Naive thymus-derived CD4-positive, alpha-beta T cell (primary cell): ENCODE measurements at regions not wholly inside any gene's neighbourhood (a gene's known extent, or its start where the extent isn't known, plus 50 kb on each side); places are given as distances from the start of the nearest gene placed in this dataset.

ENCODE experiments used
- ATAC-seq: fragments of 150-1000 bp; cut with Tn5 transposase; 2 replicates; pipeline ENCODE4 v1.10.0; 2021; ENCODE audit warnings: mild to moderate bottlenecking, moderate library complexity
- CTCF ChIA-PET: fragments of 350-600 bp; sonication (Branson Sonifier 250); formaldehyde crosslinking; loops from one replicate; lab custom pipeline; 2021; ENCODE audit warnings: antibody characterized with exemption; lab: Charles Lee
- POLR2A ChIA-PET: fragments of 350-600 bp; sonication (Branson Sonifier 250); formaldehyde crosslinking; loops from one replicate; lab custom pipeline; 2021; ENCODE audit warnings: antibody characterized with exemption, inconsistent platforms; lab: Charles Lee
- DNase-seq, 9 donors: peaks; one replicate each; pipeline versions ENCODE4 v3.0.0 to v3.0.0-alpha.2; 2020 to 2022; ENCODE audit warnings: mixed read lengths in 1 of 9
- H3K27ac ChIP-seq: one replicate; pipeline ENCODE4 v1.7.0; 2013; ENCODE audit warnings: mild to moderate bottlenecking, low read depth, low read length, moderate library complexity
- H3K27me3 ChIP-seq, 2 donors: one replicate each; pipeline ENCODE4 v1.7.0; 2013; ENCODE audit warnings: low read length in 2 of 2, mild to moderate bottlenecking in 2 of 2, moderate library complexity in 2 of 2; ENCODE audit not compliant: control insufficient read depth in 2 of 2, insufficient read depth in 2 of 2
- H3K36me3 ChIP-seq, 3 experiments: 1 replicate in 2 of 3; 2 replicates in 1 of 3; pipeline ENCODE4 v1.7.0; 2013; ENCODE audit warnings: low read length in 3 of 3, mild to moderate bottlenecking in 3 of 3, moderate library complexity in 1 of 3; ENCODE audit not compliant: insufficient read depth in 3 of 3, control insufficient read depth in 2 of 3
- H3K4me1 ChIP-seq, 2 donors: one replicate each; pipeline ENCODE4 v1.7.0; 2013; ENCODE audit warnings: low read length in 2 of 2, mild to moderate bottlenecking in 2 of 2, moderate library complexity in 1 of 2; ENCODE audit not compliant: control insufficient read depth in 2 of 2, insufficient read depth in 2 of 2
- H3K4me3 ChIP-seq: 2 replicates; pipeline ENCODE4 v1.7.0; 2013; ENCODE audit warnings: mild to moderate bottlenecking, low read length
- H3K9me3 ChIP-seq, 3 experiments: 1 replicate in 2 of 3; 2 replicates in 1 of 3; pipeline ENCODE4 v1.7.0; 2013; ENCODE audit warnings: low read length in 3 of 3; ENCODE audit not compliant: control insufficient read depth in 2 of 3
- H3K27ac Mint-ChIP-seq, 9 donors: one replicate each; pipeline ENCODE4 v1.8.0; 2020 to 2022; ENCODE audit warnings: mixed read lengths in 9 of 9, mild to moderate bottlenecking in 8 of 9, moderate library complexity in 5 of 9, inconsistent platforms in 2 of 9
- H3K27me3 Mint-ChIP-seq, 5 donors: one replicate each; pipeline ENCODE4 v1.8.0; 2021 to 2022; ENCODE audit warnings: mixed read lengths in 5 of 5, mild to moderate bottlenecking in 1 of 5
- H3K36me3 Mint-ChIP-seq, 5 donors: one replicate each; pipeline ENCODE4 v1.8.0; 2020 to 2022; ENCODE audit warnings: mixed read lengths in 5 of 5, mild to moderate bottlenecking in 3 of 5, inconsistent platforms in 1 of 5
- H3K4me1 Mint-ChIP-seq, 7 donors: one replicate each; pipeline ENCODE4 v1.8.0; 2020 to 2022; ENCODE audit warnings: mixed read lengths in 7 of 7, mild to moderate bottlenecking in 3 of 7, inconsistent platforms in 1 of 7
- H3K4me3 Mint-ChIP-seq, 10 donors: one replicate each; pipeline ENCODE4 v1.8.0; 2020 to 2022; ENCODE audit warnings: mild to moderate bottlenecking in 10 of 10, mixed read lengths in 10 of 10, moderate library complexity in 6 of 10, inconsistent platforms in 2 of 10
- H3K9me3 Mint-ChIP-seq, 11 donors: one replicate each; pipeline ENCODE4 v1.8.0; 2020 to 2022; ENCODE audit warnings: mixed read lengths in 11 of 11, mild to moderate bottlenecking in 4 of 11, inconsistent platforms in 1 of 11, moderate library complexity in 1 of 11
- intact Hi-C, 2 donors: fragments of 100-400 bp; cut with micrococcal nuclease; formaldehyde crosslinking; loops; one replicate each; pipeline ENCODE4 v1.15.1; 2023

DNA sequence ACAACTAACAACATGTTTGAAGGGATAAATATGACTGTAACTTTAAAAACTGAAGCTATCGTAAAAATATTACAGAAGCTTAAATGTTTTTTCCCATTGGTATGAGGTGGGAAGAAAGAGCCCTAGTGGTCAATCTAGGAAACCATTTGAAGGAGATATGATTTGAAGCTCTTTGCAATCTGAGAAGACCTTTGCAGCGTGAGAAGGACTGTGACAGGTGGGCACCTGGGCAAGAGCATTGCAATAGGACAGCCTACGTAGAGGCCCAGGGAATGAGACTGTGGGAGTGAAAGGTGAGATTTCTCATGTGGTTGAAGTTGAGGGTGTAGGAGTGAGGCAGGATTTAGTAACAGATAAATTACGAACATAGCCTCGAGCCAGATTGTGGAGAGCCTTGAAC, 108.0 kb upstream of the PDE7B start:
- Mint-ChIP-seq H3K9me3 (peaks cover 0 to 3% (median 0%) of the 10 kb centered on the region in 11 donors), H3K36me3 (peaks cover 0 to 2% (median 0%) of the 10 kb centered on the region in 5 donors), H3K27ac (peak overlapping the region in 1 of 9 donors; percentile 13), H3K27me3 (peaks cover 0 to 4% (median 0%) of the 10 kb centered on the region in 5 donors), H3K4me1 (peaks cover 0 to 5% (median 0%) of the 10 kb centered on the region in 7 donors), H3K4me3 (no peak overlapping the region)
- Histone ChIP-seq H3K9me3 (no peaks in the 10 kb centered on the region), H3K4me3 (no peak overlapping the region), H3K4me1 (no peaks in the 10 kb centered on the region), H3K27ac (no peak overlapping the region), H3K27me3 (no peaks in the 10 kb centered on the region), H3K36me3 (no peaks in the 10 kb centered on the region)
- ATAC-seq = no peak
- DNase-seq = no peak
- POLR2A ChIA-PET = no interaction called here
- CTCF ChIA-PET = interaction anchor here (1.2 to 1.4 kb wide), 2 partner anchors 9 to 166 kb away, joined by 4 read pairs; no protein-coding TSS in a partner anchor
- intact Hi-C loops = no loop called here

GRCh38 chr6:135748189-135748588, 103.3 kb upstream of the PDE7B start:
- intact Hi-C loops = no loop called here
- CTCF ChIA-PET = no interaction called here
- peaks cover 0 to 2% (median 0%) of the 10 kb centered on the region in 5 donors for H3K36me3 Mint-ChIP-seq
- Histone ChIP-seq H3K27me3 (no peaks in the 10 kb centered on the region), H3K9me3 (no peaks in the 10 kb centered on the region), H3K4me3 (no peak overlapping the region), H3K4me1 (no peaks in the 10 kb centered on the region), H3K27ac (no peak overlapping the region), H3K36me3 (no peaks in the 10 kb centered on the region)
- H3K4me3 Mint-ChIP-seq = no peak overlapping the region
- H3K27ac Mint-ChIP-seq = no peak overlapping the region
- POLR2A ChIA-PET = no interaction called here
- no peaks in the 10 kb centered on the region for H3K4me1 Mint-ChIP-seq
- DNase-seq = no peak
- no peak for ATAC-seq
- H3K9me3 Mint-ChIP-seq = peaks cover 0 to 3% (median 0%) of the 10 kb centered on the region in 11 donors
- peaks cover 0 to 10% (median 0%) of the 10 kb centered on the region in 5 donors for H3K27me3 Mint-ChIP-seq

DNA sequence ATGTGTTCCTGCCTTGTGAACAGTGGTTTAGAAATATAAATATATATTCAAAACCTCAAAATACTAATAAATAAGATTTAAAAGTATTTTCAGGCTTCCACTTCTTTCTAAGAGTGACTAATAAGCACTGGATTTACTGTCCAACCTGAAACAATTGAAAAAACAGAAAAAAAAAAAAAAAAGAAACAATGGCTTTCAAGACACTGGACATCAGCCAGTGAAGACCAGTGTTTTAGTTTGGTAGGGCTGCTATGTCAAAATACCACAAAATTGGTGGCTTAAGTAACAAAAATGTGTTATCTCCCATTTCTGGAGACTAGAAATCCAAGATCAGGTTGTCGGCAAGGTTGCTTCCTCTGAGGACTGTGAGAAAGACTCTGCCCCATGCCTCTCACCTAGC, 101.4 kb upstream of the PDE7B start:
- CTCF ChIA-PET = no interaction called here
- Histone ChIP-seq H3K9me3 (no peaks in the 10 kb centered on the region), H3K27me3 (no peaks in the 10 kb centered on the region), H3K27ac (no peak overlapping the region), H3K4me1 (no peaks in the 10 kb centered on the region), H3K4me3 (no peak overlapping the region), H3K36me3 (no peaks in the 10 kb centered on the region)
- Mint-ChIP-seq H3K27me3 (peaks cover 0 to 12% (median 0%) of the 10 kb centered on the region in 5 donors), H3K4me3 (no peak overlapping the region), H3K4me1 (no peaks in the 10 kb centered on the region), H3K36me3 (peaks cover 0 to 2% (median 0%) of the 10 kb centered on the region in 5 donors), H3K27ac (no peak overlapping the region), H3K9me3 (peaks cover 0 to 3% (median 0%) of the 10 kb centered on the region in 11 donors)
- ATAC-seq (no peak), DNase-seq (no peak)
- POLR2A ChIA-PET = interaction anchor here (0.7 kb wide), 1 partner anchor 200 kb away, joined by 4 read pairs; no protein-coding TSS in a partner anchor
- intact Hi-C loops = no loop called here

GRCh38 chr6:135753196-135753595, 98.3 kb upstream of the PDE7B start:
- ATAC-seq (no peak), DNase-seq (no peak)
- no peak overlapping the region for H3K4me3 ChIP-seq
- H3K9me3 ChIP-seq = no peaks in the 10 kb centered on the region
- no peaks in the 10 kb centered on the region for H3K27me3 ChIP-seq
- Mint-ChIP-seq H3K9me3 (peaks cover 0 to 1% (median 0%) of the 10 kb centered on the region in 11 donors), H3K36me3 (no peaks in the 10 kb centered on the region), H3K27ac (no peak overlapping the region), H3K4me3 (no peak overlapping the region), H3K27me3 (peaks cover 0 to 12% (median 0%) of the 10 kb centered on the region in 5 donors), H3K4me1 (no peaks in the 10 kb centered on the region)
- ChIA-PET CTCF (interaction anchor here (1.7 kb wide), 1 partner anchor 10 kb away, joined by 4 read pairs; no protein-coding TSS in a partner anchor), POLR2A (no interaction called here)
- H3K4me1 ChIP-seq = no peaks in the 10 kb centered on the region
- H3K27ac ChIP-seq = no peak overlapping the region
- no peaks in the 10 kb centered on the region for H3K36me3 ChIP-seq
- intact Hi-C loops = no loop called here

DNA sequence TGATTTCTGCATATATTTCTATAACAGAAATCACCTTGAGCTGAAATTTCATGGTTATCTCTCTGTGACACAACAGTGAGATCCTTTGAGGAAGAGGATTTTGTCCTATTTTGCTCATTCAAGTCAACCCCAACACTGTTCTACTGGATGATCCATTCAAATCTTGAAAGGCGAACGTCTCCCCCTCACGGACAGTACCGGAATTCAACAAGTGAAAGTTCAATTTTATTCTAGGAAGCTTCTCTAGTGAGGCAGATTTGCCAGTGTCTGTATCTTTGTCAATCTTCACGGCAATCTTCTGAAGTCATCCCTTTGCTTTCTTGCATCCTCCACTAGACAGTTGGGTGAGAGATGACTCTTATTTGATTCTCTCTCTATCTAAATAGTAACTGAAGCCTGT, 91.7 kb upstream of the PDE7B start:
- Mint-ChIP-seq H3K4me3 (no peak overlapping the region), H3K9me3 (peaks cover 0 to 13% (median 5%) of the 10 kb centered on the region in 11 donors), H3K36me3 (peaks cover 0 to 12% (median 0%) of the 10 kb centered on the region in 5 donors), H3K27ac (no peak overlapping the region), H3K4me1 (no peaks in the 10 kb centered on the region), H3K27me3 (peaks cover 0 to 3% (median 0%) of the 10 kb centered on the region in 5 donors)
- ChIA-PET POLR2A (interaction anchor here (0.5 kb wide), 1 partner anchor 185 kb away, joined by 3 read pairs; no protein-coding TSS in a partner anchor), CTCF (interaction anchor here (0.6 kb wide), 1 partner anchor 23 kb away, joined by 3 read pairs; no protein-coding TSS in a partner anchor)
- no peak overlapping the region for H3K4me3 ChIP-seq
- H3K27me3 ChIP-seq = no peaks in the 10 kb centered on the region
- ATAC-seq (no peak), DNase-seq (no peak)
- H3K36me3 ChIP-seq = no peaks in the 10 kb centered on the region
- no peak overlapping the region for H3K27ac ChIP-seq
- no peaks in the 10 kb centered on the region for H3K9me3 ChIP-seq
- no peaks in the 10 kb centered on the region for H3K4me1 ChIP-seq
- intact Hi-C loops = no loop called here

GRCh38 chr6:135774006-135774405, 77.5 kb upstream of the PDE7B start:
- DNase-seq = no peak
- no peaks in the 10 kb centered on the region for H3K9me3 ChIP-seq
- Mint-ChIP-seq H3K27ac (no peak overlapping the region), H3K27me3 (peaks cover 0 to 11% (median 0%) of the 10 kb centered on the region in 5 donors), H3K4me1 (no peaks in the 10 kb centered on the region), H3K4me3 (no peak overlapping the region), H3K9me3 (peaks cover 0 to 15% (median 0%) of the 10 kb centered on the region in 11 donors), H3K36me3 (peaks cover 0 to 4% (median 0%) of the 10 kb centered on the region in 5 donors)
- no peak for ATAC-seq
- peaks cover 0 to 4% of the 10 kb centered on the region in 2 donors for H3K27me3 ChIP-seq
- H3K4me3 ChIP-seq = no peak overlapping the region
- ChIA-PET POLR2A (no interaction called here), CTCF (interaction anchor here (0.7 kb wide), 1 partner anchor 42 kb away, joined by 3 read pairs; no protein-coding TSS in a partner anchor)
- no peaks in the 10 kb centered on the region for H3K36me3 ChIP-seq
- intact Hi-C loops = no loop called here
- no peaks in the 10 kb centered on the region for H3K4me1 ChIP-seq
- H3K27ac ChIP-seq = no peak overlapping the region

- no peaks in the 10 kb centered on the region for H3K36me3 ChIP-seq
- H3K27ac ChIP-seq = no peak overlapping the region
- DNase-seq (no peak), ATAC-seq (no peak)
- Mint-ChIP-seq H3K27me3 (peaks cover 0 to 9% (median 6%) of the 10 kb centered on the region in 5 donors), H3K36me3 (peaks cover 0 to 9% (median 0%) of the 10 kb centered on the region in 5 donors), H3K9me3 (peaks cover 0 to 10% (median 0%) of the 10 kb centered on the region in 11 donors), H3K4me3 (no peak overlapping the region), H3K4me1 (no peaks in the 10 kb centered on the region), H3K27ac (no peak overlapping the region)
- CTCF ChIA-PET = interaction anchor here (1.4 kb wide), 1 partner anchor 131 kb away, joined by 3 read pairs; no protein-coding TSS in a partner anchor
- H3K27me3 ChIP-seq = peaks cover 0 to 4% of the 10 kb centered on the region in 2 donors
- intact Hi-C loops = no loop called here
- H3K9me3 ChIP-seq = no peaks in the 10 kb centered on the region
- POLR2A ChIA-PET = interaction anchor here (0.6 kb wide), 1 partner anchor 15 kb away, joined by 3 read pairs; no protein-coding TSS in a partner anchor
- no peak overlapping the region for H3K4me3 ChIP-seq
- no peaks in the 10 kb centered on the region for H3K4me1 ChIP-seq
These were observed 72.3 kb upstream of the PDE7B start for GRCh38 chr6:135779213-135779612.
